ENCODE measurements at regions not wholly inside any gene's neighbourhood (a gene's known extent, or its start where the extent isn't known, plus 50 kb on each side); places are given as distances from the start of the nearest gene placed in this dataset.

DNA sequence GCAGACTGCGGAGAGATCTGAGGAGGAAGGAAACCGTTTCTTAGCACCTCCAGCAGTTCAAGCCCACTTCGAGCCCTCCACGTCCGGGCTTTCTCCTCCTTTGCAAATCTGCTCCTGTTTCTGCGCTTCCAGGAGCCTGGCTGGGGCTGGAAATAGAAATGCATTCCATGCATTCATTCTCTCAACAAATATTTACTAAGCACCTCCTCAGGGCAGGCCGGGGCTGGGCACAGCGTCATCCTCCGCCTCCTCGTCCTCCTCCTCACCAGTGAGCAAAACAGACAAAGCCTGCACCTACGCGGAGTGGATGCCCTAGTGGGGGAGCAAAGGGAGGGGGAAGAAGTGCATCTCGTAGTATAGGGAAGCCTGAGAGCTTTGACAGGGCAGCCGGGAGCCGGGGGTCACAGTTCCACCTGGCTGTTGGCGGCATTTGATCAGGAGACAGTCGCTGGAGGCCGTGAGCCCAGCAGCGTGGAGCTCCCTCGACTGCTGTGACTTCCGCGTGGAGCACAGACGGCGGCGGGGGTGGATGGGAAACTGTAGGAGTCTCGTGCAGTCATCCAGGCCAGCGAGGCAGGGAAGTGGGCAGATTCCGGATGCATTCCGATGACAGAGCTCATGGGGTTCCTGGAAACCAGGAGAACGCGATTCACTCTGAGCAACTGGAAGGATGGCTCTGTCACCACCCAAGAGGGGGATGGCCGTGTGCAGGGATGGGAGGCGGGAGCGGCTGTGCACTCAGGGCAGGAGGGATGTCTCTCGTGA is 93.5 kb downstream of the SIK1 start:
- DNase-seq (ENCODE audit: low read depth in 4 of 4, low spot score in 1 of 4) = no peak

DNA sequence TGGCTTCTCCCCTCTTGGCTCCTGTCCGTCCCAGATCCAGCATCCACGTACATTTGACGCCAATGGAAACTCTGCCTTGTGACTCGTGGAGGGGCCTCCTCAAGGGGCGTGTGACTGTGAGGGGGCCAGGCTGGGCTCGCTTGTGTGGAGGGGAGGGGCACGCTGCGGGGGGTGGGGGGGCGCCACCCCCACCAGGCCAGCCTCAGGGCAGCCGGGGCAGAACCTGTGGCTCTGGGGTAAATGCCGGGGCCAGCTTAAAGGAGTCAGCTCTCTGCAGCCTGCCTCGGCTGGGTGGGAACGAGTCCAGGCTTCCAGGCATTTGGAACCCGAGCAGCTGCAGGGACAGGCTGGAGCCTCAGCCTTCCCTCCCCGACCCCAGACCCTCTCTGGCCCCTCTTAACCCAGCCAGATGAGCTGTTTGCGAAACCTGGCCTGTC is 94.1 kb downstream of the SIK1 start:
- no peak for DNase-seq (ENCODE audit: low read depth in 4 of 4, low spot score in 1 of 4)

- no peak for DNase-seq (ENCODE audit: low read depth in 4 of 4, low spot score in 1 of 4)
Measured at GRCh38 chr21:43331962-43332828, 94.7 kb downstream of the SIK1 start.

DNA sequence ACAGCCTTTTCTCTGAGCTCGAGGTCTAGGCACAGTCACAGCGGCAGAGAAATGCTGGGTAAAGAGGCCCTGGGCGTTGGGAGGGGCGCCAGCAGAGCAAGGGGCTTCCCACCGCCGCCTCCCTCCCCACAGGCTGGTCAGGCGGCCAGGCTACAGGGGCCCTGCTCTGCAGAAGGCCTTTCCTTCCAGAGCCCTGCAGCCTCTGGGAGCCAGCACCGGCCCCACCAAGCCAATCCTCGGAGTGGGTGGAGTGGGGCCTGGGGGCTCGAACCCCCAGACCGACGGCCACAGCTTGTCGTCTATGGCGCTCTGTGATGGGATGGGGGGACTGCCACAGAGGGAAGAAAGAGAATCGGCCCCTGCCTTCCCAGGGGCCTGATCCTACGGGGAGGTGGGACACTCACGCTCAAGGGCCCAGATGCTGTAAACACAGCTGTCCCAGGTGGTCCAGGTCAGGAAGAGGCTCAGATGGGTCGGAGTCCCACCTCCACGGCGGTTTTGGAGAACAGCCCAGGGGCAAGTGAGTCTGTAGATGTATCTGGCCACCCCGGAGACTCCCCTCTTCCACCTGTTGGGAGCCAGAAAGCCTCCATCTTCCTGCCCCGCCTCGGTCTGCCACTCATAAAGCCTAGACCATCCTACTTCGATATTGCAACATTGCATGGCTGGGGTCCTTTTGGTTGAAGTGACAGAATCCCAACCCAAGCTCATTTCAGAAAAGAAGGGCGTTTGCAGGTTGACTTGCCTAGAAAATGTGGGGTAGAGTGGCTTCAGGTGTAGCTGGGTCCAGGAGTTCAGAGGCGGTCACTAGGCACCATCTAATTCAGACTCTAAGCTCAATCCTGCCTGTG is 95.6 kb downstream of the SIK1 start:
- no peak for DNase-seq (ENCODE audit: low read depth in 4 of 4, low spot score in 1 of 4)

- DNase-seq (ENCODE audit: low read depth in 4 of 4, low spot score in 1 of 4) = no peak
Measured at GRCh38 chr21:43330306-43330881, 96.5 kb downstream of the SIK1 start.

DNA sequence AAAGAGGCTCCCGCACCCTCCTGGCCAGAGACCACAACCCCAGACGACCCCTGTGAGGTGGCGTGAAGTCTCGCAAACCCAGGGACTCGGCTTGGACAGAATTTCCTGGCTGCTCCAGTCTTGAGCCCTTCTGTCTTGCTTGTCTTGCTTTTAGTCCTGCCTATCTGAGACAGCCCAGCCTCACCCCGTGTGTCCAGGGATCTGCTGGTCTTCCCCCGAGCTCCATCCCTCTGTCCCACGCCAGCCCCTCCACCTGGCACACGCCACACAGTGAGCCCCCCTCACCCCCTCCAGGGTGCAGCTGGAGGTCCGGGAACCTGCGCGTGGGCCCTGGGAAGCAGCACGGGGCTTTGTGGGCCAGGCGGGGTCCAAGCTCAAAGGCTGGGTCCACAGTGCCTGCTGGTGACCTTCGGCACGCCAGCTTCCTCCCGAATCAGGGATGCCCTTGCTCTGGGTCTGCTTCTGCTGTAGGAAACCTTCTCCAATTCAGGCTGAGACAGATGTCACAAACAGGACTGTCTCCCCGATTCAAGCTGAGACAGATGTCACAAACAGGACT is 97.1 kb downstream of the SIK1 start:
- DNase-seq (ENCODE audit: low read depth in 4 of 4, low spot score in 1 of 4) = no peak

DNA sequence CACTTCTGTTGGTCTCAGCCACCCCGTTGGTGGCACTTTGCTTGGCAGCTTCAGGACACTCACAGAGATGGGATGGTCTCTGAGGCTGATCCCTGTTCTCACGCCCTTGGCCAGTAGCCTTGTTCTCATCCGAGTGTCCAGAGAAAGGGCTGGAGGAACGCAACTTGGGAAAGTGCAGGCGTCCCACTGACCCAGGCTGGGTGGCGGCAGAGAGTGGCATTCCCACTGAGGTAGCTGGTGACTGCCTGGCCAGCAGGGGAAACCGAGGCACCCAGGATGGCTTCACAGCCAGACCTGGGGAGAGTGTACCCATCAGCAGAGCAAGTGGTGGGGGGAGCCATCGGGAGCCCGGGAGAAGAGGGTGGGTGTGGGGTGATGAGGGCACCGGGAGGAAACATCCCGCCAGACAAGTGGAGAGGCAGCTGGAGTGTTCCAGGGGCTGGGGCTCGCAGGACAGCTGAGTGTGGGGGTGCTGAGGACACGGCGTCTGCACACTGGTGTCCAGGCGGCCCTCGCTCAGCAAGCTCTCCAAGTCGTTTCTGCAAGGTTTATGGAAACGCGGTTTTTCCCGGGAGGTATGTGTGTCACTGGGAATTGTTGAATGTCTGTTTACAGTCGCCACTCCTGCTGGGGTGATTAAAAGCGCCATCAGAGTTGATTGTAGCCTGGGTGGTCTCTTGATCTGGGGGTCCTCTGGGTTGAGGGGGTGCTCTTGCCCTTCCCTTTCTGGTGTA is 97.8 kb downstream of the SIK1 start:
- DNase-seq (ENCODE audit: low read depth in 4 of 4, low spot score in 1 of 4) = no peak

- DNase-seq (ENCODE audit: low read depth in 4 of 4, low spot score in 1 of 4) = no peak
Measured at GRCh38 chr21:43328185-43328957, 98.6 kb downstream of the SIK1 start.

GRCh38 chr21:43325968-43326715 is 100.8 kb downstream of the SIK1 start:
- DNase-seq (ENCODE audit: low read depth in 4 of 4, low spot score in 1 of 4) = no peak

- no peak for DNase-seq (ENCODE audit: low read depth in 4 of 4, low spot score in 1 of 4)
Measured at GRCh38 chr21:43325036-43325435, 101.9 kb downstream of the SIK1 start.

DNA sequence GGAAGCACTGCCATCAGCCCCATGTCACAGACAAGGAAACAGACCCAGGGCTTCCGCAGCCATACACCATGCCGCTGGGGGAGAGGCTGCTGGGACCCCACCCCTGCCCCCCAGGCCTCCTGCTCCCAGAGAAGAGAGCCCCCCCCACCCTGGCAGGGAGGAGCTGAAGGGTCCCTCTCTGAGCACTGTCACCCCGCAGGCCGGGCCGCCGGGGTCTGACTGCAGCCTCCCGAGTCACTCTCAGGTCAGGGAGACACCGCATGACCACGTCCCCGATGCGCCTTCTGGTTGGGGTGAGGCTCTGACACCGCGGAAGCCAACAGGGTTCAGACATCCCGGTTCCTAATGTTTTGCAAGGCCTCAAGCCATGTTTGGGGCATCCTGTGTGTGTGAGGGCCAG is 102.3 kb downstream of the SIK1 start:
- DNase-seq (ENCODE audit: low read depth in 4 of 4, low spot score in 1 of 4) = no peak

- DNase-seq (ENCODE audit: low read depth in 4 of 4, low spot score in 1 of 4) = no peak
Measured at GRCh38 chr21:43323244-43324005, 103.5 kb downstream of the SIK1 start.

DNA sequence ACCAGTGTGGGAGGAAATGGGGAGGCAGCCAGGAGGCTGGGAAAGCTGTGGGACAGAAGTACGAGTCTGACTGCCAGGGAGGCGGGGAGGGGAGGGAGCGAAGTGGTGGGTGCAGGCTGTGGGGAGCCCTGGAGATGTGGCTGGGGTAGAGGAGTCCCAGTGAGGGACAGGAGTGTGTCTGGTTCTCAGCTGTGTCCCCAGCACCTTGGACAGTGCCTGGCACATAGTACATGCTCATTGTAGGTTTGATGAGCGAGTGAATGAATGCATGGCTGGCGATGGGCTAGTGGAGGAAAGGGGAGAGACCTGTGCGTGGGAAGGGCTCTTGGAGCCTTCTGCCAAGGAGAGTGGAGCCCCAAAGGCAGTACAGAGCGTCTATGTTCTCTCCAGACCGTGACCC is 104.1 kb downstream of the SIK1 start:
- DNase-seq (ENCODE audit: low read depth in 4 of 4, low spot score in 1 of 4) = no peak

GRCh38 chr21:43322311-43322710 is 104.6 kb downstream of the SIK1 start:
- DNase-seq (ENCODE audit: low read depth in 4 of 4, low spot score in 1 of 4) = no peak

- DNase-seq (ENCODE audit: low read depth in 4 of 4, low spot score in 1 of 4) = no peak
Measured at GRCh38 chr21:43321611-43322010, 105.3 kb downstream of the SIK1 start.

DNA sequence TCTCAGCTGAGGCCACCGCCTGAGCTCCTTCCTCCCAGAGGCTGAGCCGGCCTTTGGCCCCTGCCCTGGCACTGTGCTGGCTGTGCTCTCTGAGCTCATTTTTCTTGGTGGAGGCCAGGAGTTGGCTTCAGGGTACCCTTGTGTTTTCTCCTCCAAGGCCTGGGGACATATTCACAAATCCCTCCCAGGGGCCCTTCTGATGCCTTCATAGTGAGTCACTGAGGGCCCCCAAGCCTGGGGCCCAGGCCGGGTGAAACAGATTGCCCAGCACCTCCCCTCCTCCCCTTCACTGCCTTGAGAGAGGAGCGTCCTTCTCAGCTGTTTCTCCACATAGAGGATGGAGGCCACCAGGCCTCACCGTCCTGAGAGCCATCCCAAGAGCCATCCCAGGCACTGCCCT is 105.8 kb downstream of the SIK1 start:
- DNase-seq (ENCODE audit: low read depth in 4 of 4, low spot score in 1 of 4) = no peak

DNA sequence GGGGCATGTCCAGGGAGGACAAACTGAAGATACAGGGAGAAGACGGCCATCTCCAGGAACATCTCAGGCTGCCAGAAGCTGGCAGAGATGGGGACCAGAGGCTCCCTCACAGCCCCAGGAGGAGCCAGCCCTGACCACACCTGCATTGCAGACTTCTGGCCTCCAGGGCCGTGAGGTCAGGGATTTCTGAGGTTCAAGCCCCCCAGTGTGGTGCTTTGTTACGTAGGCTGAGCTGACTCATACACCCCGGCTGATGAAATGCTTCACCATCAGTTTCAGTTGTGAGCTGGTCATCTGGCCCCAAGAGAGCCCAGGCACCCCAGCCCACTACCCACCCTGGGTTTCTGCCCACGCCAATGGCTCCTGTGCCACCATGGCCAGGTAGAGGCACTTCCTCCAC is 106.4 kb downstream of the SIK1 start:
- DNase-seq (ENCODE audit: low read depth in 4 of 4, low spot score in 1 of 4) = no peak

Data from stimulated activated CD4-positive, alpha-beta T cell treated with anti-CD3 and anti-CD28 coated beads, Interleukin-1b, Interleukin-23, amount 100 ng/mL, for 24 hours (primary cell).